PFSK-1 (cell line): ENCODE measurements at regions not wholly inside any gene's neighbourhood (a gene's known extent, or its start where the extent isn't known, plus 50 kb on each side); places are given as distances from the start of the nearest gene placed in this dataset.

Experiments
- FOXP2 ChIP-seq: optimal IDR thresholded peaks from 2 replicates; pipeline ENCODE3; 2011; ENCODE audit warnings: borderline replicate concordance, control low read depth, inconsistent platforms; ENCODE audit not compliant: insufficient read depth; ENCODE audit errors: extremely low read length, extremely low read depth
- POLR2AphosphoS5 ChIP-seq: IDR thresholded peaks from 2 replicates; pipeline ENCODE4 v1.6.1; 2012; ENCODE audit warnings: low read depth, mild to moderate bottlenecking, control low read depth, low read length, moderate library complexity
- REST ChIP-seq, 2 experiments: IDR thresholded peaks; 2 replicates each; pipeline versions ENCODE4 v1.6.1 to v1.8.0; 2011 to 2012; ENCODE audit warnings: low read depth in 2 of 2, low read length in 2 of 2, control low read depth in 1 of 2, inconsistent platforms in 1 of 2, mild to moderate bottlenecking in 1 of 2, moderate library complexity in 1 of 2; ENCODE audit not compliant: insufficient read depth in 1 of 2
- SIN3A ChIP-seq: IDR thresholded peaks from 2 replicates; pipeline ENCODE4 v1.6.1; 2012; ENCODE audit warnings: mild to moderate bottlenecking, low read length, moderate library complexity, borderline replicate concordance; ENCODE audit not compliant: insufficient read depth
- TAF1 ChIP-seq: IDR thresholded peaks from 2 replicates; pipeline ENCODE4 v1.6.1; 2012; ENCODE audit warnings: low read length, control low read depth, borderline replicate concordance; ENCODE audit not compliant: insufficient read depth

- TF ChIP-seq REST (IDR thresholded peaks at IDR 0.05; ENCODE audit: insufficient read depth in 1 of 2, low read depth in 2 of 2, low read length in 2 of 2) (no peak), POLR2AphosphoS5 (no peak), TAF1 (no peak), SIN3A (no peak), FOXP2 (no peak)
Measured at GRCh38 chr4:130820448-130820847, 1724.5 kb downstream of the C4orf33 start.

- no peak for TF ChIP-seq SIN3A
- no peak for TF ChIP-seq FOXP2
- TF ChIP-seq REST (IDR thresholded peaks at IDR 0.05; ENCODE audit: insufficient read depth in 1 of 2, low read depth in 2 of 2, low read length in 2 of 2) = no peak
- TF ChIP-seq POLR2AphosphoS5 = no peak
- TF ChIP-seq TAF1 = no peak
Measured at GRCh38 chr4:130825284-130825683, 1729.3 kb downstream of the C4orf33 start.

GRCh38 chr4:130850019-130850524, 1754.1 kb downstream of the C4orf33 start:
- TF ChIP-seq TAF1 (no peak), REST (IDR thresholded peaks at IDR 0.05; ENCODE audit: insufficient read depth in 1 of 2, low read depth in 2 of 2, low read length in 2 of 2) (no peak), POLR2AphosphoS5 (no peak), FOXP2 (no peak), SIN3A (no peak)

- TF ChIP-seq POLR2AphosphoS5 (no peak), SIN3A (no peak), REST (IDR thresholded peaks at IDR 0.05; ENCODE audit: insufficient read depth in 1 of 2, low read depth in 2 of 2, low read length in 2 of 2) (no peak), TAF1 (no peak), FOXP2 (no peak)
Measured at GRCh38 chr4:130851107-130851506, 1755.2 kb downstream of the C4orf33 start.

GRCh38 chr4:130851932-130852331, 1756.0 kb downstream of the C4orf33 start:
- no peak for TF ChIP-seq SIN3A
- TF ChIP-seq POLR2AphosphoS5 = no peak
